HG03354 (cell line): ENCODE measurements at regions not wholly inside any gene's neighbourhood (a gene's known extent, or its start where the extent isn't known, plus 50 kb on each side); places are given as distances from the start of the nearest gene placed in this dataset.

Source experiments
- ATAC-seq: cut with Tn5 transposase; IDR thresholded peaks from one replicate; pipeline ENCODE4 v1.9.1; 2021; ENCODE audit warnings: mild to moderate bottlenecking; ENCODE audit not compliant: unreplicated experiment, poor library complexity, severe bottlenecking

GRCh38 chr11:128407962-128408361 lies 179.4 kb downstream of the ETS1 start:
- no peak for ATAC-seq

DNA sequence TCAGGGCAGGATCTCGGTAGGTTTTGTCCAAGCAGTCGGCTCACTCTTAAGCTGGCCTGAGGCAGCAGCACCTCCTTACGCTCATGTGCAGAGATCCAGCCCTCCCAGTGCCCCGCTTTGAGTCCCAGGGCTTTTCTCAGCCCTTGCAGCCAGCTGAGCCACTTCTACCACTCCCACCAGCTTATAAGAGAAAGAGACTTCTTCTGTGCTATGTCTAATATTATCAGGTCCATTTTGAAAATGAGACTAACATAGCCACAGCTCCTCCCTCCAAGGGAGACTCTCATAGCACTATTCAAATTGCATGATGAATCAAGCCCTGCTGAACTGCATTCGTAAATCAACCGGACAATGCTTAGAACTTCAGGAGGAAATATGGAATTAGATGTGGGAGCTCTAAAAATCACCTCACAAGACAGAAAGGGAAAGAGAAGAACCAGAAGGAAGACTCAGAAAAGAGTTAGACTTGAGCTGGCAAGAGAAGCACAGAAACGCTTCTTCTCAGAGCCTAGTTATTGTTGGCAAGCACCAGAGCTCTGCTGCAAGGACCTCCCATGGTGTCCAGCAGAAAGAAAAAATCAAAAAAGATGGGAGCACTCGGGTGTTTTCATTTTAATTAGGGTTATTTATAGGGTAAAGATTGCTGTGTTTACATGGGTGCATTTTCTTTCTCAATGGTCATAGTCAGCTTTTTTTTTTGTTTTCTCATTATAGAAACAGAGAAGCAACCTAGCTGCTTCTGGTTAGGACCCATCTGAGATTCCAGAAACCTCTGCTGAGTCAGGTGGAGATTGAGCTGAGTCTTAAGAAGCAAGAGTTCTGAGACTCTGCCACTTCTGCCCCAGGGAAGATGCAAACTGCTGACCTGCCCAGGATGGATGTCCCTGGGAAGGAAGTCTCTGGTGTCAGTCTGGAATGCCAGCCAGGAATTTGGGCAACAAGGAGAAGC lies 181.4 kb downstream of the ETS1 start:
- no peak for ATAC-seq

DNA sequence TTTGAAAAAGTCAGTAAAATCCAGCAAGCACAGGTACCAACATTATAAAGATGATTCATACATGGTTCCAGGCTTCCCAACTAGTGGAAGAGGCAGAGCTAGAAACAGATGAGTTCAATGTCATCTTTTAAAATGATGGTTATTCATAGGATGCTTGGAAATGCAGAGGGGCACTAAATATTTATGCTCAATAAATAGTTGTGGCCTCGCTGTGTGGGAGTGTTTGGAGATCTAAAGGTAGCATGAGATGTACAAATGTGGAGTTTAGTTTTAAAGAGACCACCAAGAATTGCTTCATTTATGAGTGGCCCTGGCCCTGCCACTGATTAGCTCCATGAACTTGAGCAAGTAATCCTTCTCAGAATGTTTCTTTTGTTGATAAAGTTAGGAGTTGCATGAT lies 182.2 kb downstream of the ETS1 start:
- no peak for ATAC-seq

GRCh38 chr11:128404437-128404836 lies 182.9 kb downstream of the ETS1 start:
- ATAC-seq = no peak

DNA sequence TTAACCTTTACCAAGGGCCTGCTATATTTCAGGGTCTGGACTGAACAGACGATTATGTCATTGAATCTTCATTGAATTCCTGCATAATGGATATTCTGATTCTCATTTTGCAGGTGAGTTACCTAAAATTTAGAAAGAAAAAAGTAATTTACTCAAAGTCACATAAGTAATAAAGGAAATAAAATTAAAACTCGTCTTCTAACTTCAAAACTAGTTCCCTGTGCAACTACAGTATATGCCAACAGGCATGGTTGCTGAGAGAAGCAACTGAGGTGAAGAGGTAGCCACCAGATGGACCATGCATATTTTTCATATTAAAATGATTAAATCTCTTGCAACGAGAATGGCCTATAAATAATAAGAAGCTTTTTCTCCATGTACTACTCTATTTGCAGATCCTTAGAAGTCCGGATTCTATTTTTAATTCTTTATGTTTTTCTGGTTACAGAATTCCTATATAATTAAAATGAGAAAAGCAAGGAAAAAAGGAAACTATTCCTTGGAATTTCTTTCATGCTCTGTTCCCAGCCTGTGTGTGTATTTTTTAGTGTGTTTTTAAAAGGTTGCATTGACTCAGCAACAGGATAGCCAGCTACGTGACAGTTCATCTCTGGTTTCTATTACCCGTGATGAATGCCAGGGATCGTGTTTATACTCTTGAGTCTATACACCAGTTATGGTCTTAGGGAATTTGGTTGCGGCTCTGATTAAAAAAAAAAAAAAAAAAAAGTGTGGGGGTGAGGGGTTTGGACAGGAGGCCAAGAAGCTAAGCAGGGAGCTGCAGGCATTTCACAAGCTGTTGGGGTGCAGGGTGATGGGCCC lies 186.8 kb downstream of the ETS1 start:
- ATAC-seq = no peak

DNA sequence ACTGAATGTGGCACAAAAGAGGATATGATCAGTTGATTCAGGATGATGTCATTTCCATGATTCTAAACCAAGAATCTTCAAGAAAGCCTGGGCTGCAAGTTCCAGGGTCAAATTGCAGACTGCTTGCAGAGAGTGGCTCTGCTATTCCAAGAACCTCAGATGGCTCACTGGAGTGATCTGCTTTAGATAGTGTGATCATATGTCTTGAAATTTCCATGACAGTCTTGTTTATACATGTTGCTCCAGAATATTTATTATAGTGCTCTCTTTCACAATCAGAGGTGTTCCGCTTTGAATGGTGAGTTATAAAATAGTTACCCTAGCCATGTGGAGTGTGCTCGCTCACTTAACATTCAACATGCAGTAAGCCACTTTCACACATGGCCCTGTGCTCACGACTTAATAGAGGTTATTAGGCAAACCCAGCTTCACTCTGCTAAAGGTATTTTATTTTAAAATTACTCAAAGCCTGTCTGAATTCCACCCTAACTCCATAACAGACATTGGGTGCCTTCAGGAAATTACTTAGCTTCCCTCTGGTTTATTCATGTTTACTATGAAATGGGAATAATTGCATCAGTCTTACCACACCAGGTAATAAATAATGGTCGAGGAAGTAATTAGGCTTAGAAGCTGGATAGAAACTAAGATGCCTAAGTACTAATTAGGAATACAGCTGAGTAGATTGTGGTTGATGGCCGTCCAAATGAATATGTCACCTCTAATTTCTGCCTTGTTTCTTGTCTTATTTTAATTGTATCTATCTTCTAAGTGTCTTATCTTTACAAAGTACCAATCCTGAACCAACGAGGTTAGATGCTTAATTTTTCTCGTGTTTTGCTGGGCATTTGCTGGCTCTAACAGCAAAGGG lies 187.9 kb downstream of the ETS1 start:
- peak; percentile 79 for ATAC-seq

GRCh38 chr11:128398517-128399250 lies 188.7 kb downstream of the ETS1 start:
- peak; percentile 41 for ATAC-seq

DNA sequence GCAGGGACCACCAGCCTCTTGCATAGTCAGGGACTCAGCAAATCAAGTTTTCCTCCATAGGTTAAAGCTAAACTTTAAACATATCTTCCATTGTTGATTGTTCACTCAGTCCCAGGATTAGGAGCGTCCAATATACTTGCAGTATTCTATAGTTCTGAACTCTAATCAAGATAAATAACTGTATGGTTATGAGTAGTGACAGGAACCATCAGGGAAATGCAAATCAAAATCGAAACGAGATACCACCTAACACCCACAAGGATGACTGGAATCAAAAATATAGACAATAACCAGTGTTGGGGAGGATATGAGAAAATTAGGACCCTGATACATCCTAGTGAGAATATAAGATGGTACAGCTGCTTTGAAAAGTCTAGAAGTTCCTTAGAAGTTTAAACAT lies 190.0 kb downstream of the ETS1 start:
- no peak for ATAC-seq

- no peak for ATAC-seq
Measured at GRCh38 chr11:128394431-128395089, 192.8 kb downstream of the ETS1 start.

DNA sequence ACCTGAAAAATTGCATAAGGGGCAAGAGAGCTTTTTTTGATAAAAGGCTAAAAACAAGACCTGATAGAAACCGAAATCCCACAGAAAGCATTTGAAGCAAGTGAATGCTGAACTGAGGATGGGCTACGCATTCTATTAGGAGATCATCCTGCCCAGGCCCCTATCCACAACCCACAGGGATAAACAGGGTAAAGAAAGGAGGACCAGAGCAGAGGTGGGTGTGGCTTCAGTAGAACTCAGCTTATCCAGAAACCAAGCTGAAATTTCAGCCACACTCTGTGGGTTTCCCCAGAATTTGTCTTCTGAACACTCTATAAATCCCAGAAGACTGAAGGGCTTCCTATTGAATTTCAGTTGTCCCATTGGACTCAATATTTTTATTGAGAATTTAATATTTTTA lies 195.1 kb downstream of the ETS1 start:
- ATAC-seq = no peak

DNA sequence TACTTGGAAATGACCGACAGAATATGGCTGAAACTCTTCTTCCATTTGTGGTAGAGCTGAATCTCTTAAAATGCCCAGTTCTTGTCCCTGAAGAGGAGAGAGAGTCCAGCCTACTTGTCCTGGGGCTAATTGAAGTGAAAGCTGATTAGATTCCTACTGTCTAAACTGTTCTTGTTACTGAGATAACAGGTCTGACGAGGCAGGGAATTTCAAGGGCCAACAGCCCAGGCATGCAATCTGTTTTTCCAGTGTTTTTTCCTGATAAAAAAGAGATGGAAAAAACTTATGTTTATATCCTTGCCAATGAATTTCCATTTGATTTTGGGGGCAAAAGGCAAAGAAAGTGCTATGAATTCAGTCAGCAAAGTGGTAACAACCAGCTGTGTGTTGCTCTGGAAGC lies 195.5 kb downstream of the ETS1 start:
- ATAC-seq = no peak

DNA sequence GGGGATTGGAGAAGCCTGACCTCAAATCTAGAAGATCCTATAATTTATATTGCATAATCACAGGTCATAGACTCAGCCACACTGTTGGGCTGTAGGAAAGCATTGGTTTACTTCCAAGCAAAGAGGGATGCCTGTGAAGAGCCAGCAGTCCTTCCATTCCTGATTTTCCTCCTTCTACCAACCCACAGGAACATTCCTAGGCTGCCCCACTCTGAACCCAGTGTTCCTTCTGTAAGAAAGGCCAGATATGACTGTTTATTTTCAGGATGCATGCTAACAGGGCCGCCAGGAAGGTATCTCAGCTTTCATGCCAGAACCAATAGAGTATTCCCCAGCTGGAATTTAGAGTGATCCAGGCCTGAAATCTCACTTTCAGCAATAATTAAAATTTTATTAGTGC lies 197.1 kb downstream of the ETS1 start:
- ATAC-seq = no peak

- no peak for ATAC-seq
Measured at GRCh38 chr11:128389461-128389976, 197.8 kb downstream of the ETS1 start.

GRCh38 chr11:128388206-128388815 lies 199.0 kb downstream of the ETS1 start:
- ATAC-seq = no peak

DNA sequence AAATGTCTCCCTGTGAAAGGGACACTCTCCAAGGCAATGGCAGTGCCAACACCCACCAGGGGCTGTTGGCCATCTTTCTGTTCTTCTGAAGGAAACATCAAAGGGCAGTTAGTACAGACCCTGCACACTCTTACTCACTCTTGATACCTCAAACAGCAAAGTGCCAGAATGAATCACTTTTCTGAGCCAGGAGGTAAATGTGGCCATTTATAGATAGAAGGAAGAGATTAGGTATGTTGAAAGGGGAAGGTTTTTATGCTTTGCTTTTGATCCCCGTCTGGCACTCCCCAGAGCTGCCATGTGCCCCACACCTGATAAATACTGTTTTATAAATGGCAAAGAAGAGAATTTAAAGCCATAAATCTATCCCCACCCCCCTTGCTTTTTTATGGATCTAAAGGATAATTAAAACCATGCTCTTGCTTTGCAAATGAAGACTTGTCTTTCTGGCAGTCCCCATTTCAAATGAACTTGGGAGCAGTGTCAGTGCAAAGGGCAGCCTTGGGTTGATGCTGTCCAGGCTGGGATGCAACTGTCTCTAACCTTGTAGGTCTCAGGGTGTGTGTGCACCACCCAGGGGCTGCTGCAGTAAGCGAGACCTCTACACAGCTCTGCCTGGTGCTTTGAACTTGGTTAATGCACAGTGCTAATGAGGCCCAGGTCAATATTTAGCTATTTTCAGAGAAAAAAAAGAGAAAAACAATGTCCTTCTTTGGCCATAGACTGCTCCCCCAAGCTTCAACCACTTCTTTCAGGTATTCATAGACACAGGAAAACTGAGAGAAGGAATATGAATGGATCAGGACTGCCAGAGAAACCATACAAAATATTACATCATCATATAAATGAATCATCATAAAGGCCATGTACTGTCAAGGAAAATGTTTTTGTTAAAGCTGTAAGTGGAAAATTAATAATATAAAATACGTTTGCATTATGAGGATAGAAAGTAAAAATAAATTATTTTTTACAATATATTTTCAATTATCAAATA lies 207.5 kb downstream of the ETS1 start:
- ATAC-seq = no peak

- ATAC-seq = no peak
Measured at GRCh38 chr11:128375961-128376360, 211.4 kb downstream of the ETS1 start.

- no peak for ATAC-seq
Measured at GRCh38 chr11:128374026-128374425, 213.3 kb downstream of the ETS1 start.
